GM18858 (cell line): ENCODE measurements at regions not wholly inside any gene's neighbourhood (a gene's known extent, or its start where the extent isn't known, plus 50 kb on each side); places are given as distances from the start of the nearest gene placed in this dataset.
"Not testable (repeated sequence)": the region's sequence is repeated elsewhere in the genome, so short reads cannot be mapped to it uniquely, and the experiment has no call there.

ENCODE experiments used
- ATAC-seq: cut with Tn5 transposase; IDR thresholded peaks from one replicate; pipeline ENCODE4 v1.9.1; 2021; ENCODE audit not compliant: unreplicated experiment

GRCh38 chr6:113755449-113756289 is 101.5 kb upstream of the MARCKS start:
- peak; percentile 80 for ATAC-seq

- no peak for ATAC-seq
Observed at GRCh38 chr6:113756290-113756665, 100.9 kb upstream of the MARCKS start.

DNA sequence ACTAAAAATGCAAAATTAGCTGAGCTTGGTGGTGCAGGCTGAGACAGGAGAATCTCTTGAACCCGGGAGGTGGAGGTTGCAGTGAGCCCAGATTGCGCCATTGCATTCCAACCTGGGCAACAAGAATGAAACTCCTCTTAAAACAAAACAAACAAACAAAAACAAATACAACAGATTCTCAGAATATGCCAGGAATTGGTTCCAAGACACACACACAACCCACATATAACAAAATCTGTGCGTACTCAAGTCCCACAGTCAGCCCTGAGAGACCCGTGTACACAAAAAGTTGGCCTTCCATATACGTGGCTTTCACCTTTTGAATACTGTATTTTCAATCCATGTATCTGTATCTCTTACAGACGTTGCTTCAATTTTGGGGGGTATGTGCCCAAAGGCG is 98.9 kb upstream of the MARCKS start:
- ATAC-seq: no peak

DNA sequence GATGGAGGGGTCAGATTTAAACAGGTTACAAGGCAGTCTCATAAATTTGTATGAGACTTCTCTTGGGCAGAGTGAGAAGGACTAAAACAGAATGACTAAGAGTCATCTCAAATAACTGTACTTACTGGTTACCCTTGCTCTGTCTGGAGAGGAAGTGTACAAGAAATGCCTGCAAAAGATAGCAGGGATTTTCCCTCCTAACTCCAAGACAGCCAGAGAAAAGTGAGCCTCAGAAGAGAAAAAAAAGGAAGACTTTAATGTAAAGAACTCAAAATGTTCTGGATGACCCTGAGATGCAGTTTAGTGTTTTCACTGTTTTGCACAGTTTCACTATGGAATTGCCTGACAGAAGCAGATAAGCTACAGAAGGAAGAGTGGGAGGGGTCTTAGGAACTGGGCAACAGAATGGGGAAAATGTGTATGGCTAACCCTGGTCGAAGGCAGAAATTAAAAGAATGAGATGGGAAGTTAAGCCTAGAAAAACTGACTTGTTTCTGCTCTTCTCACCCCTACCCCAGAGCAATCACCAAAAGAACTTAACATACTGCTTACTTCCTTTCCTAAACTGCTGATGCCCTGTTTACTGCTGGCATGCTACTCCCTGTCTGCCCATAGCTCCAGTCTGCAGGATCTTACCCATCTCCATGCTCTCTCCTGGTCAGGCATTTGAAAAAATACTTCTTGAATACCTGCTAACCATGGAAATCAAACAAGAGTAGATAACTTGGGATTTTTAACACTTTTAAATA is 98.1 kb upstream of the MARCKS start:
- no peak for ATAC-seq

DNA sequence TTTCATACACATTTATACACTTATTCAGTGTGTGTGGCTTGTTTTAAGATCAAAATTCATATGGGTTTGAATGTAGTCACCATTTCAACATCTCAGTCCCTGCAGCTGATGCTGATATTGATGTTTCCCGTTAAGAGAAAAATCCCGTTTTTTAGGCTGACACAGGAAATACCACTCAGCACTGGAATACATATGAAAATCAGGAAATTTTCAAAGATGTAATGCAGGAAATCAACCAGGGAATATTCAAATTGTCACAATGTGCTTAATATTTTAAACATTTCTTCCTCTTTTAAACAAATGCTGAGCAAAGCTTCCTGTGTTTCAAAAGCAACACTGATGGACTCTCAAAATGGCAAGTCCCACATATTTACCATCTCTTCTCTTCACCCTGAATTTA is 94.5 kb upstream of the MARCKS start:
- ATAC-seq: no peak

GRCh38 chr6:113763311-113763766 is 93.8 kb upstream of the MARCKS start:
- no peak for ATAC-seq

DNA sequence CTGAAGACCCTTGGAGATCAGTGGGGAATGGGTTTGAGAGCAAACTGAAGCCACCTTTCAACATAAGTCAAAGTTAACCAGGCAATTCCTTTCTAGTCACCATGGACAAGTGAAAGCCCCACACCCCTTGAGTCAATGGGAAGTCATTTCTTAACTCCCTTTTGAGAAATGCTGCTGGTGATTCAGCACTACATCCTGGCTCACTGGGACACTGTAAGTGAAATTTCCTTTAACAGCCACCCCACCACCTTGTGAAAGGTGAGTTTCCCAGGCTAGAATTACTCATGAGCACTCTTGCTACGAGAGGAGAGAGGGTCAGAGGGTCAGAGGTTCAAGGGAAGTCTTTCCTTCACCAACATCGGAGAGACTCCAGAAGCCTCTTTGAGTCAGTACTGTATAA is 93.3 kb upstream of the MARCKS start:
- peak; percentile 64 for ATAC-seq

DNA sequence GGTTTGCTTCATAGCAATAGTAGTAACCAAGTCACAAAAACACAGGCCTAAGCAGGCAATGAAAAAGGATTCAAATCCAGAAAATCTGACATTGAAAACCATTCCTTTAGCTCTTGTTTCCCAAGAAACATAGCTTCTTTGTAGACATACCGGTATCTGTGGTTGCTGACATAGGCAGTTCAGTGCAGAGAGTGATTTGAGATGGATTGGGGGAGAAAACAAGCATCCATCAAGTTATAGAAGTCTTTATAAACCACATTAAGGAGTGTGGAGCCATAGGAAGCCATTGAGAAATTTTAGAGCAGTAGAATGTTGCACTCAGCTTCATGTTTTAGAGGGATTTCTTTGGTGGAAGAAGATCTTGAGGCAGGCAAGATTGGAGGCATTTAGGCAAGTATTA is 91.2 kb upstream of the MARCKS start:
- no peak for ATAC-seq

DNA sequence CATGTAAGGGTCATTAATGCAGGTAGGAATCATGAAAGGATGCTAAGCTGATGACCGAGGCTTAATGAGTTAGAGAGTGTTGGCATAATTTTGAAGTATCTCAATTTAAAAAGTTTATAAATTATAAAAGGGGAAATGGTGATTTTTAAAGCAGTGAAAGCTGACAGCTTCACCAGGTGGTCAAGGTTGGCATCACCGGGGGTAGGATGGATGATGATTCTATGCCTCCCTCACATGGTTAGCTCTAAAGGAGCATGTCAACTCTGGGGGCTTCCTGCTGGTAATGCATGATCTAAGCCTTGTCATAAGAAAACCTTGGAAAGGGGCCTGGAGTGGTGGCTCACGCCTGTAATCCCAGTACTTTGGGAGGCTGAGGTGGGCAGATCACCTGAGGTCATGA is 89.2 kb upstream of the MARCKS start:
- ATAC-seq: no peak

DNA sequence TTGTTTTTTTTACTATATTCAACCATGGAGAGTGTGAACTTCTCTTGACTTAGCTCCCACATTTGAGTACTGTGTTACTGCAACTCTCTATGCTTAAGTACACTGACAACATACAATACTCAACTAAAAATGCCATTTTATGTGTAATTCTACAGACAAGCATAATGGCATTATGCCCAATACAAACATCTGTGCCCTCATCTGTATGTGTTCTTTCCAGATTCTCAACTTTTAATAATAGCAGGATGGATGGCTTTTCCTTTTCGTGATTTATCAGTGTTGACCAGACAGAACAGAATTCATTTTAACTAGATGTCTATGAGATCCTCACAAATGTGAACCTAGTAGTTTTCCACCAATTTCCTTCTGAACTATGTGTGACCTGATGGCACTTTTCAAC is 84.2 kb upstream of the MARCKS start:
- ATAC-seq: no peak

DNA sequence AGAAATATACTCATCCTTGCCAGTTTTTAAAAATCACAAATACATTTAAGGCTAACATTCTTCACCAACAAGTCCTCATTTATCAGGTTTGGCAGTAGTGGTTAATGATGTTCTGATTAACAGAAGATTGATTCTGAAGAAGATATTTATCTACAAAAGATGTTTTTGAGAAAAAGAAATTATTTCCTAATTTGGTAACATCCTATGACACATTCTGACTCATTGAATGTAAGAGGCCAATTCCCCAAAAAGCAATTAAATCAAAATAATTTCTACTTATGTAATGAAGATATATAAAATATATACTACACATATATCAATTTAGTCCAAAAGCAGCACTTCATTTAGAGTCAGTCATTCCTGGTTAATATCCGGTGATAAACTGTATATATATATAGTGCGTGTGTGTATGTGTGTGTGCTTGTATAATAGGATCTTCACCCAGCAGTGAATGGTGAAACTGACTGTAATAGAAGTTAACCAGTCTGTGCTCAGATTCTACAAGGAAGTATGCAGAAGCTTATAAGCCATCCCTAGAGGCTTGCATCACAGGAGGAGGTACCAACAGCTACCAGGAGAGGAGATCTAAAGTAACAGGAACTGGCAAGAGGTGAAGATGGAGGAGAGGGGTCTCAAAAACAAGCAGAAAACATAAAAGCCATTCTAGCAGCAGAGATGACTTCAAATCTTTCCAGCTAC is 82.9 kb upstream of the MARCKS start:
- no peak for ATAC-seq

DNA sequence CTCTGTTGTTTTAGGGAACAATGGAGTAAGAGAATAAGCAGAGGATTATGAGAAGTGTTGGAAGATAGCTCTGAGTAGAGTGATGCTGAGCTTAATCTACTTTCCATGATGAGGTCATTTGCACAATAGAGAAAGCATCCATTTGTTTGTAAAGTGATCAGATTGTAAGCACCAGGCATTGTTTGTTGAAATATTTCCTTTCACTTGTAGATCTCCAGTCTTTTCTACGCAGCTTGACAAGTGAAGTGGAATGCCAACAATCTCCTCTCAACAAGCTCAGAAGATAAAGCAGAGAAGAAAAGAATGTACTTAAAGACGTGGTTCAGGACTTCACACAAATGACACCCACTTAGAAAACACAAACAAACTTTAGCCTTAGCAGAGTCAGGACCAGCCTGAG is 80.1 kb upstream of the MARCKS start:
- ATAC-seq: no peak

DNA sequence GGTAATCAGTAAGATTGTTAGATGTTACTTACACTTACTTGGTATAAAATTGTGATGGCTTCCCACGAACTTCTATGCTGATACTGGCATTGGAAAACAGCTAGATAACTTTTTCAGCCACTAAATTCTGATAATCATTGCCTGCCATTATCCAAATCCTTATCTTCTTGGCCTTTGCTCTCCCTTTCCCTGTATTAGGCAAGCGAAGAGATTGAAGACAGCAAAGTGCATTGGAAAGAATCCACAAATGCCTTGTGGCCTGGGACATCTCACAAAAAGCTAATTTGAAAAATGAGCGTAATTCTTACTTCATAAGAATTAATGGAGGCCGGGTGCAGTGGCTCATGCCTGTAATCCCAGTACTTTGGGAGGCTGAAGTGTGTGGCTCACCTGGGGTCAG is 79.5 kb upstream of the MARCKS start:
- ATAC-seq: no peak

DNA sequence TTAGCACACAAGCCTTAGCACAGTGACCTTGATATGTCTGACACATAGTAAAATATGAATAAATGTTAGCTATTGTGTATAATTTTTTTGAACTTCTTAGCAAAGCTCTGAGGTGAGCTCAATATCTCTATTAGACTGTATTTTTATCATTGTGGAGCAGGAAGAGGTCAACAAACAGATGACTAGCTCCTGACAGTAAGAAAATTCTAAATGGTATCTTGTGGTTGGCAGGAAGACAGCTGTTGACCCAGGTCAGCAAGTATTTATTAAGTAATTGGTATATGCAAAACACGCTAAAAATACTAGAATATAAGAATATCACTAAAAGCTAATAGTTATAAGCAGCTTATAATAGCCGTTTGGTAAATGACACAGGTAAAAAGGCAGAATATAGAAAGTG is 77.5 kb upstream of the MARCKS start:
- no peak for ATAC-seq

DNA sequence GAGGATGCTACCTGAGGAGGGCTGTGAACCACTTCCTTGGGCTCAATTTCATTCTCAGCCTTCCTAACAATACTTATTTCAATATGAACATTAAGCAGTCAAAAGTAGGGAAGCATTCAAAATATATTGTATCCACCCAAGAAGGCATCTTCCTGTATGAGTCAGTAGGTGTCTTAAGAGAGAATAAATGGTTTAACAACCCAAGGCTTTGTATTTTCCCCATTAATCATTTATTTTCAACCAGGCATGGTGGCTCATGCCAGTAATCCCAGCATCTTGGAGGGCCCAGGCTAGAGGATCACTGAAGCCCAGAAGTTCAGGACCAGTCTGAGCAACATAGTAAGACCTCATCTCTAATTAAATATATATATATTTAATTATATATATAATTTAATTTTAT is 74.5 kb upstream of the MARCKS start:
- ATAC-seq: no peak

- ATAC-seq: no peak
Observed at GRCh38 chr6:113786168-113786567, 71.0 kb upstream of the MARCKS start.

DNA sequence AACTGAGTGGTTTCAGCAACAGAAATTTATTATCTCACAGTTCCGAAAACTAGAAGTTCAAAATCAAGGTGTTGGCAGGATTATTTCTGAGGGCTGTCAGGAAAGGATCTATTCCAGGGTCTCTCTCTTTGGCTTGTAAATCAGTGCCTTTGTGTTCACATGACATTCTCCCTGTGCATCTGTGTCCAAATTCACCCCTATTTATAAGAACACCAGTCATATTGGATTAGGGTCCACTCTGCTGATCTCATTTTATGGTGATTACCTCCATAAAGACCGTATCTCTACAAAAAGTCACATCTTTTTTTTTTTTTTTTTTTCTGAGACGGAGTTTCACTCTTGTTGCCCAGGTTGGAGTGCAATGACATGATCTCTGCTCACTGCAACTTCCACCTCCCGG is 68.6 kb upstream of the MARCKS start:
- no peak for ATAC-seq

DNA sequence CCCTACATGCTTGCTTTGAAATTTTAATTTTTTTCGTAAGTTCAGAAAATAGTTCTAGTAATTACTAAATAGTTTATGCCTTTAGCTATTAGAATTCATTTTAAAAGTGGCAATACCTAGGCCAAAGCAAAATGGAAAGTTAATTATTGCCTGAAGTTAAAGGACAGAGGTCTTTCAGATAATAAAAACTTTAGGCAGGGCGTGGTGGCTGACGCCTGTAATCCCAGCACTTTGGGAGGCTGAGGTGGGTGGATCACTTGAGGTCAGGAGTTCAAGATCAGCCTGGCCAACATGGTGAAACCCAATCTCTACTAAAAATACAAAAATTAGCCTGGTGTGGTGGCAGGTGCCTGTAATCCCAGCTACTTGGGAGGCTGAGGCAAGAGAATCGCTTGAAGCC is 65.9 kb upstream of the MARCKS start:
- not testable (repeated sequence) for ATAC-seq

DNA sequence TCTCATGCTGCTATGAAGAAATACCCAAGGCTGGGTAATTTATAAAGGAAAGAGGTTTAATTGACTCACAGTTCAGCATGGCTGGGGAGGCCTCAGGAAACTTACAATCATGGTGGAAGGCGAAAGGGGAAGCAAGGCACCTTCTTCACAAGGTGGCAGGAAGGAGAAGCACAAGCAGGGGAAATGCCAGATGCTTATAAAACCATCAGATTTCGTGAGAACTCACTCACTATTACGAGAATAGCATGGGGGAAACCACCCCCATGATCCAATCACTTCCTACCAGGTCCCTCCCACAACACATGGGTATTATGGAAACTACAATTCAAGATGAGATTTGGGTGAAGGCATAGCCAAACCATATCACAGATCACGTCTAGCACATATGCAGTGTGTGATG is 61.8 kb upstream of the MARCKS start:
- ATAC-seq: not testable (repeated sequence)

GRCh38 chr6:113796038-113796437 is 61.1 kb upstream of the MARCKS start:
- no peak for ATAC-seq

DNA sequence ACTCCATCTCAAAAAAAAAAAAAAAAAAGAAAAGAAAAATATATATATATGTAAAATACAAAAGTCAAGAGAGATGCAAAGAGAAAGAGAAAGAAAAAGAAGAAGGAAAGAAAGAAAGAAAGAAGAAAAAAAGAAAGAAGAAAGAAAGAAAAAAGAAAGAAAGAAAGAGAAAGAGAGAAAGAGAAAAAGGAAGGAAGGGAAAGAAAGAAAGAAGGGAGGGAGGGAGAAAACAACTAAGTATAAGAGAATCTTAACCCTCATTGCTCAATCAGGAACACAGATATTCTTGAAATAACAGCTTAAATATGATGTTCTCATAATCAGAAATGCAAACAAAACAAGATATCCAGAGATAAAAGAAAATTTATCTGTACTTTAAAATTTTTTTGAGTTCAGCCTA is 54.4 kb upstream of the MARCKS start:
- ATAC-seq: no peak
